Caki2 (cell line): ENCODE measurements at regions not wholly inside any gene's neighbourhood (a gene's known extent, or its start where the extent isn't known, plus 50 kb on each side); places are given as distances from the start of the nearest gene placed in this dataset.
"Not testable (repeated sequence)": the region's sequence is repeated elsewhere in the genome, so short reads cannot be mapped to it uniquely, and the experiment has no call there.

Experiments
- DNase-seq: peaks from one replicate; pipeline ENCODE4 v3.0.0-alpha.2; 2015; ENCODE audit warnings: low read depth
- in situ Hi-C: cut with HindIII; loops from 2 replicates; pipeline ENCODE4 v1.10.0; 2016; ENCODE audit warnings: low sequenced_read_pairs, low pct_unique_long_range_greater_than_20kb, mixed read lengths

GRCh38 chr7:76681810-76682209 is 54.7 kb upstream of the POMZP3 start:
- in situ Hi-C loops, DNase-seq: not testable (repeated sequence)

- DNase-seq, in situ Hi-C loops: not testable (repeated sequence)
Observed at GRCh38 chr7:76679174-76679573, 52.1 kb upstream of the POMZP3 start.

- in situ Hi-C loops, DNase-seq: not testable (repeated sequence)
Observed at GRCh38 chr7:76678500-76678899, 51.4 kb upstream of the POMZP3 start.

- DNase-seq, in situ Hi-C loops: not testable (repeated sequence)
Observed at GRCh38 chr7:76676890-76677289, 49.8 kb upstream of the POMZP3 start.
